ENCODE measurements at regions not wholly inside any gene's neighbourhood (a gene's known extent, or its start where the extent isn't known, plus 50 kb on each side); places are given as distances from the start of the nearest gene placed in this dataset.
"Not testable (repeated sequence)": the region's sequence is repeated elsewhere in the genome, so short reads cannot be mapped to it uniquely, and the experiment has no call there.

DNA sequence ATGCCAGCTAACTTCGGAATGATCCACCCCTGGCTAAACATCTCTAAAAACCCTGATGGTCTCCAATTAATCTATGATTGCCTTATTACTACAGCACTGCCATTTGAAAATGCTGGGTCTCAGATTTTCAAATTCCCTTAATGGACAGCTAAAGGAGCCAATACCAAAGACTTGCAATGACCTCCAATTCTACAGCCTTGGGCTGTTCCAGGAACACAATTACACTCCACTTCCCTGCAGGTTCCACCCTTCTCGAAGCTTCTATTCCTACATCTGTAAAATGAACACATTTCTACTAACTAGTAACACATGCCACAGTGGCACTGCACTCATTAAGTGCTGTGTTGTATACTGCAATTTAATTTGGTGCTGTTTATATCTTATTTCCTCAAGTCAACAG, 85.7 kb upstream of the AK4 start:
- no peak for DNase-seq (ENCODE audit: low read depth)

DNA sequence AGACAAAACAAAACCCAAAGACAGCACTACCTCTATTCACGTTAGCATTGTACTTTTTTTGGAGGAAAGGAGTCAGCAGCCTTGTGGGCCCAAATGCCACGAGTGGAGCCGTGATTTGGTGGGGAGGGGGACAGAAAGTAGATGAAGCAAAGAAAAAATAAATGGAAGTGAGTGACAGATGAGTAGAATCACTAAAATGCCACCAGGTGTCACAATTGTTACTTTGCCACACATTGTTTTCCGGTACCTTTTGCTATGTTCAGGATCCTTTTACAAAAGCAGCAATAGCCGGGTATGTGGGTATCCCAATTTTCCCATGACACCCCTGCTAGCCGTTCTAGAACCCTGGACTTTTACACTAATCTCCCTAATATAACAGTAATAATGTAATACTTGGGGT, 85.0 kb upstream of the AK4 start:
- DNase-seq (ENCODE audit: low read depth): no peak

DNA sequence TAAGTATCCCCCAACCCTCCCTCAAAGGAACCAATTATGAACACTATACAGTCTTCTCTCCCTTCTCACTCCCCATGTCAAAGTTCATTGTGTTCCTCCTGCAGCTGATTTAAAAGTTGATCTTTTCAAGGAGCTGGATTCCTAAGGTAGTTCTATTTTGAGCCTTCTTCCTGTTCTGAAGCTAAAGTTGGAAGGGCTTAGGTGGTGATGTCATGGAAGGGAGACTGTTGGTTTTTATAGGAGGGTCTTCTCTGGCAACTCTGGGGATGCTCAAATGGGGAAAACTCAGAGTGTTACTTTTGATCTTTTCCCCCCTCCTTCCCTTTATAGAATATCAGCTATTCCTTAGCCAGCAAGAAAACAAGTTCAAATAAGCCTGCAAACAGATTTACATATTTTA, 83.0 kb upstream of the AK4 start:
- DNase-seq (ENCODE audit: low read depth): no peak

DNA sequence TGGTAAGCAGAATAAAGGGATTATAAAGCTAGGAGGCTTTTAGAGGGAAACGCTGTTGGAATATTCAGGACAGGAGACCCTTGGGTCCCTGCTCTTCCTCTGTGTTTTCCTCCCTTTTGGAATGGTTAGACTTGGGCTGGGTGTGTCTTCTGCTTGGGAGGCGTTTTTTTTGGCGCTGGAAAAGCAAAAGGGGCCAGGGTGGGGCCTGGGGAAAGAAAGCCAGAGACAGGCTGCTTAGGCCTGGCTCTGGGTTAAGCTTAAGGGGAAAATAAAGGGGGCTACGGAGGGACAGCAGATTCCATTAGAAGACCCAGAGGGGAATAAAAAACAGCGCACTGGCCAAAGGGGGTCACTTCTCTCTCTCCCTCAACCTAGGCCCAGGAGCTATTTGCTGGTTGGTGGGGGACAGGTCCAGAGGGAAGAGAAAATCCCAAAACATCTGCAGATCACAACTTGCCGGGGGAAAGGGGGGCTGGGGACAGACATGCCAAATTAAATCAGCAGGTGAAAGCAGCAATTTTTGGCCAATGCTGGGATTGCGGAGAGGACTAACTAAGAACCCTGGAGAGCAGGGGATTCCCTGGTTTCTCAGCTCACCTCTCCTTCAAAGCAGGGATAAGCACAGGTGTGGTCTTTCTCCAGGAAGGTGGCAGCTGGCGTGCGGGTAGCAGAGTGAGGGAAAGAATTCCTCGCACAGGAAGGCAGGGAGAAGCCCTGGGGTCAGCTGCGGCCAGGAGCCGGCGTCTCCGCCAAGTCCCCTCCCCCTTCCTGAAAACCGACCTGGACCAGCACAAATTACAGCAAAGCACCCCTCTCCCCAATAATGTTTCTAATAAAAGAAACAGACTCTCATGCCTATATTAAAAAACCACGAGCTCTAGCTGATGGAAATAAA, 82.2 kb upstream of the AK4 start:
- no peak for DNase-seq (ENCODE audit: low read depth)

DNA sequence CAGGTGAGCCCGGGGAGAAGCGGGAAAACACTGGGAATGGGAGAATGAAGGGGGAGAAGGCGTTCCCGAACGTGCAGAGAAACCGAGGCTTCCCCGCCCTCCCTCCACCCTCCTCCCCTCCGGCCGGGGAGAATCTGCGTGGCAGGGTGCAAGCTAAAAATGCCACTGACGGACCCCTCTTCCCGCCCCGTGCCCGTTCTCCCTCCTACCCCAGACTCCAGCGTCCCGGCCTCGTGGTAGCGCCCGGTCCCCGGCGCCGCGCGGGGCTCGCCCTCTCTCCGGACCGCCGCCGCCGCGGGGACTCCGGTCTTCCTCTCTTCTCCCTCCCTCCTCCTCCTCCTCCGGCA, 81.6 kb upstream of the AK4 start:
- DNase-seq (ENCODE audit: low read depth): no peak

DNA sequence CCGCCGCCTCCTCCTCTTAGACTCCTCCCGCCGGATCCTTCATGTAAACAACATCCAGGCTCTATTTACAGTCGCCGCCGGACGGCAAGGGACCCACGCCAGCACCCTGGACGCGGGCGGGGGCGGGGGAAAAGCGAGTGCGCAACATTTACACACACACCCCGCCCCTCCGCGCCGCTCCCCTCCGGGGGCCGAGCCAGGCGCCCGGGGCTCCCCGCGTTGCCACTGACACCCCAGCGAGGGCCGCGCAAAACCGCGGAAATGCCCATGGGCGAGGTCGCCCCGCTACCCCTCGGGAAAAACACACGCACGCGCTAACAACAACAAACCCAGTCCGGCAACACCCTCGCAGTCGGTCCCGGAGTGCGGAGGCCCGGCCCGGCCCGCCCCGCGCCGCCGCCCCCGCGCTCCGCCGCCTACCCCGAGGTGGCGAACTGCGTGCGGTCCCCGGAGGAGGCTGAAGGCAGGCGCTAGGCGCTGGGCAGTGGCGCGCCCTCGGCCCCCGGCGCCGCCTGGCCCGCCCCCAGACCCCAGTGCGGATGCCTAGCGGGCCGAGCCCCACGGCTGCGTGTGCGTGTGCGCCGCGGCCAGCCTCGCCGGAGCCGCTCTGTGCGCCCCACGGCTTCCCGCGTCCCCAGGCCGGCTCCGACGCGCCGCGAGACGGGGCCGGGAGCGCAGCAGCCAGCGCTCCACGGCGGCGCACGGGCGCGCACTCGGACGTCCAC, 81.1 kb upstream of the AK4 start:
- no peak for DNase-seq (ENCODE audit: low read depth)

DNA sequence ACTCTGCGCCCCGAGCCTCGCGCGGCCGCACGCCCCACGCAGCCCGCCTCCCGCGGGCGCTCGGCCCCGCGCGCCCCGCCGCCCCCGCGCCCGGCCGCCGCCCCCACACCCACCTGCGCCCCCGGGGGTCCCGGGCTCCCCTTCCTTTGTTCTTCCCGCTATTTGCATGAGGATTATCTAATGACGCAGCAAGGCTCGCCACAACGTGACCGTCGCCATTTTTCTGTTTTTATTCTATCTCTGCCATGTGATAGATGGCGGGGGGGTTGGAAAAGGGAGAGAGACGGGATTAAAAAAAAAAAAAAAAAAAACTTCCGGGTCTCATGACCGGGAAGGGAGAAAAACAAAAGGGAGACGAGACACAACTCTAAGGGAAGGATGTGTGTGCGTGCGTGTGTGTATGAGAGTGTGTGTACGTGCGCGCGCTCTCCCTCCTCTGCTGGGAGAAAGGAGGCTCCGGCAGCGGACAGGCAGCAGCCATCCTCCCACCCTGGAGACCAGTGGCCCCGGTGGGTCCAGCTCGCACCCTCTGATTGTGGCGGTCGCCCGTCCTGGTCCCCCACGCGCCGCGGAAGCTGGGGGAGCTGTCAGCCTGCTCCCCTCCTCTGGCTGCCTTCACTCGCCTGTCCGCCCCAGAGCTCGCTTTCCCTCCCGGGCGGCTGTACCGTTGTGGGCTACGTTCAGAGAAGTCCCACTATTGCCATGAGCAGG, 80.4 kb upstream of the AK4 start:
- peak; percentile 67 for DNase-seq (ENCODE audit: low read depth)

DNA sequence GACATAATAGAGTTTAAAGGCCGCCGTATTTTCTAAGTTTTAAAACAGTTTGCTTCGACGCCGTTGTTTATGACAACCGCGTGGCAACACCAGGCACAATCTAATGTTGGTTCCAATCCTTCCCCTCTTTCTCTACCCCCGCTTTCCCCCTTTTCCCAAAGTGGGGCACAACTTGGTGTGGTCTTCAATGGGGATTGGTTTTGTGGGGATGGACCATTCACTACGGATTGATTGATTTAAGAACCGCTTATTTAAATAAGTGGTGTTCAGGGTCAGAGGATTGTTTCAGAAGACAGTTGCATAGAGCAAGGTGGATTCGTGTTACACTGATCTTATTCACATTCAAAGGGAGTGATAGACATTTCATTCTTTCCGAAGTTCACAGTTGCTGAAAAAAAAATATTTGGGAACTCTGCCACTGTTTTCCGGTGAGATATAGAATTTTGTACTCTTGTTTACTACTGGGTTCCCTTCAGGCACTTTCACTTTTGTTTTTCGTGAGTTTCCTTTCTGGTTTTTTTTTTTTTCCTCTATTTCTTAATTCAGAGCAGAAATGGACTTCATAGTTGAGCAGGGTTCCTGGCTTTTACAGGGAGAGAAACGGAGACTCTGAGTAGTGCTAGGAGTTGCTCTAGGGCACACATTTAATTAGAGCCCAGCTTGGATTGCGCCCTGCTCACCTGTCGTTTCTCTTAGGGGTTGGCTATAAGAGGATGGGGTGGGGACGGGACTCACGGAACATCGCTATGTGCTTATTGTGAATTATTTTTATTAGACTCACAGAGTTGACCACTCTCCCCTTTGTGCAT, 79.6 kb upstream of the AK4 start:
- DNase-seq (ENCODE audit: low read depth): peak; percentile 52

DNA sequence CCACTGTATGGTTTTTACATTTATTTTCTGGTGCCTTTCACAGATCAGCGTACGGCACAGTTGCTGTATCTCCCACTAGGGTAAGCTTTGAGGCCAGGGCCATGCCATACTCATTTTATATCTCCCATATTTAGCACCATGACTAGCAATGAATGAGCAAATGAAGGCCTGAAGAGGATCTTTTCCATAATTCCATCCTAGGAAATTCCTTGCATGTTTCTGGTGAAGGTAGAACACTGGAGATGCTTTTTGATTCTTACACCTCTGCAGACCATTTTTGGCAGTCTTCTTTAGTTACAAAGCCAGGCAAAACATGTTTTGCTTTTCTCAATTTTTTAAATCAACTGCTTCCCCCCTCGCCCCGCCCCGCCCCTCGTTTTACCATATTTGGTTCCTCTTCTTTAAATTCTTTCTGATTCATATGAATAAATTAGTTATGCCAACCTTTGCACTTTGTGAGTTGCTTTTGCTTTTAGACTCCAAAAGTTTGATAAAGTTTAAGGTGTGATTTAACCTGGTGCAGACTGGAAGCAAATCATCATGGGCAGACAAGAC, 78.9 kb upstream of the AK4 start:
- no peak for DNase-seq (ENCODE audit: low read depth)

DNA sequence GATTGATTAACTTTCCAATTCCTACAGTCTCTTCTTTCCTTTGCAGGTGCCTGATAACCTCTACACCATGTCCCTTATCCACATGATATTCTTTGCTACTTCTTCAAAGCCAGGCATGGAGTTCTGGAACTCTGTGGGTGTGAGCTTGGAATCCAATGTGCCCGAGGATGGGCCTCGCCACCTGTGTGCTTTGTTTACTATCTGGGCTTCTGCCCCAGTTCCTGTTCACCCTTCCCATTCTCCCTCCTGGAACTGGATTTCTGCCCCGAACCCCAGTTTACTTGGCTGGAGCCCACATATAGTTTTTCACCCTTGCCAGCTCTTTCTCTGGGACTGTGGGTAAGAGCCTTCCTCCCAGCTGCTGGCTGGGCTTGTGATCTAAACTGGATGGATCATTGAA, 75.2 kb upstream of the AK4 start:
- DNase-seq (ENCODE audit: low read depth): no peak

DNA sequence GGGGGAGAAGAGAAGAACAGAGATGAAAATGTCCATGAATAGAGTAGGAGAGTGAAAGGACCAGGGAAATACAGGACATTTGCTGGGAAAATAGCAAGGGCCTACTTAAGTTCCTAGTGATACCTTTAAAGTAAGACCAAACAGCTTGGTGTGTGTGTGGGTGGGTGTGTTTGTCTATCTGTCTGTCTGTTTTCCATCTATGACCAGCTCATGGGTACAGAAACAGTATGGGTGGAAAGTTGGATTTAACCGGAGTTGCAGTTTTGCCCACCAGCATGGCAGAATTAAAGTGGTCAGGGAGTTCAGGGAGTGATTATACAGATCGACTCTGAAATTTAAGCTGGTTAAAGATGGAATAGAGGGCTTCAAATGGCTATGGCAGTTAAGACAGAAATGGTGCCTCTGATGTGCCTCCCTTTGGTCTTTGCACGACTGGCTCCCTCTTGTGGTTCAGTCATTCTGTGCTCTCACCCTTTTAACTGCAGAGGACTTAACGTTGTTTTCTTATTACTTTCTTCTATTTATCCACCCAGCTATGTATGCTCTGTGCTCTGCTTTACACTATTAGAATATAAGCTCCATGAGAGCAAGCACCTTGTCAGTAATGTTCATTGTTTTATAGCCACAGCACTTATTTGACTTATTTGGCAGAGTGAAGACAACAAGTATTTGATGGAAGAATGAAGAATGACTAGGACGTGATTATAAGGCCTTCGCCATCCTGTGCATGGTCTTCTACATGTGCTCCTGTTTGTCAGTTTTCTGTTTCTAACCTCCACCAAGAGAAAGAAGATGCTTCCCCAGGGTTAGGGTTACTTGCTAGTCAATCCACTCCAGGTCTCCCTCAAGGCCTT, 72.7 kb upstream of the AK4 start:
- DNase-seq (ENCODE audit: low read depth): no peak

DNA sequence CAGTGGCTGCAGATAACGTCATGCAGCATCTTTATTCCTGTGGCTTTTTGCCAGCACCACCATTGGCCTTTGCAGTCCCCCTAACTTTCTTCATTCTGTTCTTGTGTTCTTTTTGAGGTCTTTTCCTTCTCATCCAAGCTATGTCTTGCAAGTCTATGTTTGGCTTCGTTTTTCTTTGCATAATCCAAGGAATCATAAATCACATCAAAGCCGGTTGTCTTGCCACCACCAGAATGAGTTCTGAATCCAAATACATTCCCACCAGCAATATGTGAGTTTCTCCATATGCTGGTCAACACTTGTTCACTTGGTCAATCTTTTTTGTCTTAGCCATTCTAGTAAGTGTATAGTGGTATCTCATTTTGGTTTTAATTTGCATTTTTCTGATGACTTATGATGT, 70.6 kb upstream of the AK4 start:
- DNase-seq (ENCODE audit: low read depth): no peak

DNA sequence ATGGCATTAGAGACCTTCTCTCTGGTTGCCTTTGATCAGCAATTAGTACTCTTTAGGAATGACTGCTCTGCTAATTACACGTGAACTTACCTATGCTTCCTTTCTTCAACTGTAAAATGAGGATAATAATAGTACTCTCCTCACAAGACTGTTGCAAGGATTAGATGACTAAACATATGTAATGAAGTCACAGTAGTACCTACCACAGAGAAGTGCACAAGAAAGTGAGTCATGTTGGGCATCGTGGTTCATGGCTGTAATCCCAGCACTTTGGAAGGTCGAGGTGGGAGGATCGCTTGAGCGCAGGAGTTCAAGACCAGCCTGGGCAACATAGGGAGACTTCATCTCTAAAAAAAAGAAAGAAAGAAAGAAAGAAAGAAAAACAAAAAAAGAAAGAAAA, 68.1 kb upstream of the AK4 start:
- DNase-seq (ENCODE audit: low read depth): no peak

DNA sequence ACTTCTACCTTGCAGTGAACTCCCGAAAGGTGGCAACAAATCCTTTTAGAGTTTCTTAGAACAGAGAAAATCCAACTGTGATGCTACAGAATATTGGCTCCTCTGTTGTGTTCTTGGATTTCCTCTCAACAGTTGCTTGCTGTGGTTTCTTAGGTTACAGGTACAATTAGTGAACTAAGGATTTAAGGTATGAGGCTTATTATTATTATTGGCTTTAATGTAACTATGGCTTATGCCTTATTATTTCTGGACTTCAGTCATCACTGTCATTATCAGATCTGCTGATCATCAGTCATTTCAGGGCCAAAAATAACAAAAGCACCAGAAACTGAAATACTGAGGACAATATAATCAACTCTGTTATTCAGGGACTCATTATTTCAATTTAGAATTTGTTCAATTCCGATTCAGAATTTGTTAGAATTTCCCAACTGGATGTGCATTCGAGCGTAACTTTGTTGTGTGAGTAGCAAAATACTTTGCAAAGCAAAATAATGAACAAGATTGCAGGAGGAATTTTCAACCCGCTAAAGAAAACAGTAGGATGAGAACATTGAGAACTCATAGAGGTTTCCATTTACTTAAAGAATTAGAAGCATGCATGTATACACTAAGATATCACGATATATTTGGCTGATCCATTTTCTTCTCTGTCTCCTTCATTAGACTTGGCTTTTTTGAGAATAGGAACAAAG, 65.5 kb upstream of the AK4 start:
- no peak for DNase-seq (ENCODE audit: low read depth)

DNA sequence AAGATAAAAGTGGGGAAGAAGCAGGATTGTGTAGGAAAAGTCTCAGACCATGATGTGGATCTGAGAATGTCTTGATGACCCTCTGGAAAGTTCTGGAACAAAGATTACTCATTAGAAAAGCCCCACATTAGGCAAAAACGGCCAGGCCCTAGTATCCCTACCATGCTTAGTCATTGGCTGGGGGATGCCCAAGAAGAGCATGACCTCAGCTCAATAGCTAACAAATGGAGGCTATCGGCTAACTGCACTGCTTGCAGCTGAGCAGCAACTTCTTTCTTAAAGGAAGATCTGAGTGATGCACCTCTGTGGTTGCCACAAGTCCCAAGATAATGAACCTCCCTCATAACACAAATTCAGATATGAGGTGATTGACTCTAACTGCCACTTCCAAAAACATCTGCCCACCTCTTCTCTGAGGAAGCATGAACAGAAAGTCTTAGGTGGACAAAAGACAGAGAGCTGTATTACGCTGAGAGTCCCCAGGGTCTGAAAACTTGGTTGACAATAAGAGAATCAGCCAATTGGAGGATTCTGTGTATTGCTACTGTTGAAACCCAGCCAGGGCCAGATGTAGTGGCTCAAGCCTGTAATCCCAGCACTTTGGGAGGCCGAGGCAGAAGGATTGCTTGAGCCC, 64.6 kb upstream of the AK4 start:
- no peak for DNase-seq (ENCODE audit: low read depth)

DNA sequence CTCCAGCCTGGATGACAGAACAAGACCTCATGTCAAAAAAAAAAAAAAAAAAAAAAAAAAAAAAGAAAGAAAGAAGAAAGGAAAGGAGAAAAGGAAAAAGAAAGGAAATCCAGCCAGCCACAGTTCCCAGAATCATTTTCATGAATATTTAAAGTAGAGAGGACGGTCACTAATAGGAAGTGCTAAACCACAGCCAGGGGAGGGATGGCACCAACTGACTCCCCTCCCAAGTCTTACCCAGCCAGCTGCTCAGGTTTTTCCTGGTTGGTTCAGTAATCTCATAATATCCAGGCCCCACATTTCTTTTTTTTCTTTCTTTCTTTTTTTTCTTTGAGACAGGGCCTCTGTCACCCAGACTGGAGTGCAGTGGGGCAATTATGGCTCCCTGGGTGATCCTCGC, 63.9 kb upstream of the AK4 start:
- DNase-seq (ENCODE audit: low read depth): no peak

DNA sequence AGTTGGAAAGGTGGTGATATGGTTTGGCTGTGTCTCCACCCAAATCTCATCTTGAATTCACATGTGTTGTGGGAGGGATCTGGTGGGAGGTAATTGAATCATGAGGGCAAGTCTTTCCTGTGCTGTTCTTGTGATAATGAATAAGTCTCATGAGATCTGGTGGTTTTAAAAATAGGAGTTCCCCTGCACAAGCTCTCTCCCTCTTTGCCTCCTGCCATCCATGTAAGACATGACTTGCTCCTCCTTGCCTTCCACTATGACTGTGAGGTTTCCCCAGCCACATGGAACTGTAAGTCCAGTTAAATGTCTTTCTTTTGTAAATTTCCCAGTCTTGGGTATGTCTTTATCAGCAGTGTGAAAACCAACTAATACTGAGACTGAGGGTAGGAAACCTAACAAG, 60.5 kb upstream of the AK4 start:
- DNase-seq (ENCODE audit: low read depth): not testable (repeated sequence)

DNA sequence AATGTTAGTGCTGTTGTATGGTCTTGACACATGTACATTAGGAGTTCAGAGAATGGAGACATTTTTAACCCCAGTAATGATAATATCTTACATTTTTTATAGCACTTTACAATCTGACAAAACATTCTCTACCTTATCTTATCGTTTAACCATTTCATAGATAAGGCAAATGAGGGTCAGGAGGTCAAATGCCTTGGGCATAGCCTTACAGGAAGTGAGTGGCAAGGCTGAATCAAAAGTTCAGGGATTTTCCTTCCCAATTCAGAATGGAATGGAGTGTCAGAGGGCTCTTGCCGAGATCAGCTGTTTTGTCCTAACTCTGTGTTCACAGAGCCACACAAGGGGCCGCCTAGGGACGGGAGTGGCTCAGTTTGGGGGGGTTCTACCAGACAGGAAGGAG, 57.6 kb upstream of the AK4 start:
- no peak for DNase-seq (ENCODE audit: low read depth)

DNA sequence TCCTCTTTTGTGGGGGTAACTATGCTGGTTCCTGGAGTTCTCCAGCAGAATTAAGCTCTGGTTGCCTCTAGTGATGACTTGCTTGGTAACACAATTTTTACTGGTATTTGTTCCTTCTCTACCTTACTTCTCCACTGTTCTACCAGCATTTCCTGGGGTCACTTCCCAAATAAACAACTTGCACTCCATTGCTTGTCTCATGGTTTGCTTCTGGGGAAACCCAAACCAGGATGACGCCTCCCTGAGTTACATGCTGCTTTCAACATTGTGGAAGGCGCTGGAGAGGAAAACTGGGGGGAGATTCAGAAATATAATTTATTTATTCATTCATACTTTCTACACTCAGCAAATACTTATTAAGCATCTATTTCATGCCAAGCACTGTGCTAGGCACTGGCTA, 55.3 kb upstream of the AK4 start:
- DNase-seq (ENCODE audit: low read depth): no peak

DNA sequence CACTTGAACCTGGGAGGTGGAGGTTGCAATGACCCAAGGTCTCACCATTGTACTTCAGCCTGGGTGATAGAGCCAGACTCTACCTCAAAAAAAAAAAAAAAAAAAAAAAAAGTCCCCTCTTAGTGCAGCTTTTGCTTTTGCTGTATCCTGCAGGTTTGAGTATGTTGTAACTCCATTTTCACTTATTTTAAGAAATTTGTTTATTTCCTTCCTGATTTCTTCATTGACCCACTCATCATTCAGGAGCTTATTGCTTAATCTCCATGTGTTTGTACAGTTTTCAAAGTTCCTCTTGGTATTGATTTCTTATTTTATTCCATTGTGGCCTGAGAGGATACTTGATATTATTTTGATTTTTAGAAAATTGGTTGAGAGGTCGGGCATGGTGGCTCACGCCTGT, 50.9 kb upstream of the AK4 start:
- DNase-seq (ENCODE audit: low read depth): no peak
